Hepatocyte (in vitro differentiated cells): ENCODE measurements at regions not wholly inside any gene's neighbourhood (a gene's known extent, or its start where the extent isn't known, plus 50 kb on each side); places are given as distances from the start of the nearest gene placed in this dataset.

ENCODE experiments used
- DNase-seq: peaks from one replicate; pipeline ENCODE4 v3.0.0-alpha.2; 2016; ENCODE audit warnings: low spot score
- H2AFZ ChIP-seq: fragments of 200-600 bp; sonication (generic); 2 replicates; pipeline ENCODE4 v1.6.0; 2016; ENCODE audit warnings: antibody characterized with exemption, mild to moderate bottlenecking
- H3K27ac ChIP-seq: fragments of 200-600 bp; sonication (generic); 2 replicates; pipeline ENCODE4 v1.5.1; 2016; ENCODE audit warnings: mild to moderate bottlenecking
- H3K27me3 ChIP-seq: fragments of 200-600 bp; sonication (generic); 2 replicates; pipeline ENCODE4 v1.6.1; 2016
- H3K36me3 ChIP-seq: fragments of 200-600 bp; sonication (generic); replicated peaks from 2 replicates; pipeline ENCODE4 v1.5.1; 2016; ENCODE audit warnings: low read depth; ENCODE audit not compliant: insufficient read depth
- H3K4me1 ChIP-seq: fragments of 200-600 bp; sonication (generic); 2 replicates; pipeline ENCODE4 v1.5.1; 2016; ENCODE audit warnings: mild to moderate bottlenecking, moderate library complexity; ENCODE audit not compliant: insufficient read depth
- H3K4me2 ChIP-seq: fragments of 200-600 bp; sonication (generic); 2 replicates; pipeline ENCODE4 v1.6.0; 2016
- H3K4me3 ChIP-seq: fragments of 200-600 bp; sonication (generic); 2 replicates; pipeline ENCODE4 v1.5.1; 2016; ENCODE audit warnings: mild to moderate bottlenecking
- H3K79me2 ChIP-seq: fragments of 200-600 bp; sonication (generic); 2 replicates; pipeline ENCODE4 v1.6.0; 2017; ENCODE audit warnings: mild to moderate bottlenecking
- H3K9me2 ChIP-seq: fragments of 200-600 bp; sonication (generic); replicated peaks from 2 replicates; pipeline ENCODE4 v1.6.0; 2017; ENCODE audit warnings: mild to moderate bottlenecking; ENCODE audit not compliant: insufficient read depth
- H3K9me3 ChIP-seq: fragments of 200-600 bp; sonication (generic); 2 replicates; pipeline ENCODE4 v1.5.1; 2016; ENCODE audit warnings: low read depth, mild to moderate bottlenecking
- H4K20me1 ChIP-seq: fragments of 200-600 bp; sonication (generic); 2 replicates; pipeline ENCODE4 v1.6.0; 2016; ENCODE audit warnings: mild to moderate bottlenecking; ENCODE audit not compliant: insufficient read depth, poor library complexity, severe bottlenecking
- CTCF ChIP-seq: fragments of 200-600 bp; sonication (generic); IDR thresholded peaks from 2 replicates; pipeline ENCODE4 v1.5.1; 2016; ENCODE audit warnings: antibody characterized with exemption, mild to moderate bottlenecking; ENCODE audit not compliant: poor library complexity
- EZH2 ChIP-seq: fragments of 200-600 bp; sonication (generic); IDR thresholded peaks from 2 replicates; pipeline ENCODE4 v1.6.1; 2016; ENCODE audit warnings: antibody characterized with exemption, mild to moderate bottlenecking, borderline replicate concordance
- EZH2phosphoT487 ChIP-seq: fragments of 200-600 bp; sonication (generic); IDR thresholded peaks from one replicate; pipeline ENCODE4 v1.6.1; 2018; ENCODE audit warnings: antibody characterized with exemption, mild to moderate bottlenecking, low read depth, moderate library complexity; ENCODE audit not compliant: unreplicated experiment, severe bottlenecking
- WGBS: methylation state at CpG from one replicate; pipeline ENCODE4 v1.1.6; 2016; ENCODE audit warnings: low lambda C conversion rate; ENCODE audit errors: missing lambda C conversion rate; 5-methylcytosine and 5-hydroxymethylcytosine counted together

DNA sequence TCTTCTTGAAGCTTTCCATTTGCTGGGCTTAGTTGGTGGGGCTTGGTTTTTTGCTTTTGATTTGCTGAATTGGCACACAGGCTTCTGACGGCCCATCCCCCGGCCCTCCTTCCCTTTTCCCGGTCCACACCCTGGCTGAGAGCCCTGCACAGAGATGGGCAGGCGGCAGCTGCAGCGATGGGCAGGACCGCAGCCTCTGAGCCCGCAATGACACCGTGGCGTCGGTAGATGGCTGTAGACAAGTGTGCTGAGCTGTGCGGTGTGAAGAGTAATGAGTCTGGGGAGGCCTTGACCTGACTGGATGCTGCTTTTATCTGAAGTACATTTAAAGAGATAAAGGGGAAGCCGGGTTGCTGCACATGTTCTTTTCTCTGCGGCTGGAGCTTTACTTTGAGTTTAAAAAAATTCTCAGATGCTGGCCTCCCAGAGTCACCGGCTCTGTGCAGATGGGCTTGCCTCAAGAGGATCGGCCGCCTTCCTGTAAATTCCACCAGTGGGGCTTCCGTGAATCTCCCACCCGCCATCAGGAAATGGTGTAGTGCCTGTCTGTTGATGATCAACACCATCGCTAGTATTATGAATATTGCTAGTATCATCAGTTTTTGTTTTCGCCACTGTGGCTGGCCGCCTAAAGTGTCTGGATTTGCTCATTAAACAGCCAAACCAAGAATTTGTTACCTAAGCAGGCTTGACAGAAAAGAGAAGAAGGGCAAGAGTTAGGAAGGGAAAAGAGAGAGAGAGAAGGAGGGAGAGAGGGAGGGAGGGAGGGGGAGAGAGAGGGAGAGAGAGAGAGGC lies 245.6 kb upstream of the RBFOX1 start:
- Histone ChIP-seq H3K36me3 (no peaks in the 10 kb centered on the region), H3K9me2 (no peaks in the 10 kb centered on the region), H3K4me1 (no peaks in the 10 kb centered on the region), H3K4me2 (peak overlapping the region; percentile 13), H2AFZ (no peak overlapping the region), H3K4me3 (no peak overlapping the region), H3K9me3 (no peaks in the 10 kb centered on the region), H3K79me2 (no peaks in the 10 kb centered on the region), H3K27me3 (peaks cover 45% of the 10 kb centered on the region), H4K20me1 (no peaks in the 10 kb centered on the region), H3K27ac (no peak overlapping the region)
- DNase-seq, result peak; percentile 78
- TF ChIP-seq EZH2, result no peak
- peak; percentile 59 for TF ChIP-seq CTCF
- WGBS, result 31% methylated on average over 21 of the region's 21 CpGs

- WGBS, result 77% methylated on average over 4 of the region's 4 CpGs
- Histone ChIP-seq H3K9me3 (no peaks in the 10 kb centered on the region), H3K27me3 (peaks cover 32% of the 10 kb centered on the region), H3K9me2 (no peaks in the 10 kb centered on the region), H3K4me3 (no peak overlapping the region), H3K36me3 (no peaks in the 10 kb centered on the region), H3K27ac (no peak overlapping the region), H3K79me2 (no peaks in the 10 kb centered on the region), H2AFZ (no peak overlapping the region), H3K4me1 (no peaks in the 10 kb centered on the region), H4K20me1 (no peaks in the 10 kb centered on the region), H3K4me2 (no peak overlapping the region)
- TF ChIP-seq EZH2 (no peak), CTCF (no peak), EZH2phosphoT487 (no peak)
- DNase-seq, result no peak
Measured at GRCh38 chr16:7085776-7086175, 246.9 kb upstream of the RBFOX1 start.

DNA sequence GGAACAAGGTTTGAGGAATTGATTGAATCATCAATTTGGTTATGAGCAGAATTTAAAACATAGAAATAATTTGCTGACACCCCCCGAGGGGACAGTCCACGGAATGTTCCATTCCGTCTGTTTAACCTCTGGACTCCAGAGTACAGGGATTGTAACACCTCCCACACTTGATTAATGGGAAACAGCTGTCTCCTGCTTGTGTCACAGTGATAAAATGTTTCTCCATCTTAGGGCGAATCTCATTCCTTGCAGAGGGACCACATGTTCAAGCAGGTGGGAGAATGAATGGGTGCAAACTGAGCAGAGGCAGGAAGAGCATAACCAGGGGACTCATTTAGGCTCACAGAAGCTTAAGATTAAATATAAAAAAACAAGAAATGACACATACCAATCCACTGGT lies 249.5 kb upstream of the RBFOX1 start:
- WGBS, result 48% methylated on average over 4 of the region's 4 CpGs
- peaks cover 12% of the 10 kb centered on the region for H3K27me3 ChIP-seq
- TF ChIP-seq CTCF (no peak), EZH2phosphoT487 (no peak), EZH2 (no peak)

More for the DNA sequence above, 249.5 kb upstream of the RBFOX1 start:
- Histone ChIP-seq H3K4me1 (no peaks in the 10 kb centered on the region), H4K20me1 (no peaks in the 10 kb centered on the region), H3K36me3 (no peaks in the 10 kb centered on the region), H3K79me2 (no peaks in the 10 kb centered on the region), H2AFZ (no peak overlapping the region), H3K4me3 (no peak overlapping the region), H3K4me2 (no peak overlapping the region), H3K27ac (no peak overlapping the region), H3K9me2 (no peaks in the 10 kb centered on the region), H3K9me3 (no peaks in the 10 kb centered on the region)
- DNase-seq, result no peak
